ENCODE measurements at regions not wholly inside any gene's neighbourhood (a gene's known extent, or its start where the extent isn't known, plus 50 kb on each side); places are given as distances from the start of the nearest gene placed in this dataset.

- Histone ChIP-seq H3K36me3 (no peaks in the 10 kb centered on the region), H3K4me1 (no peaks in the 10 kb centered on the region), H3K27ac (no peak overlapping the region), H3K4me3 (no peak overlapping the region), H3K27me3 (peaks cover 6% of the 10 kb centered on the region), H3K9me3 (no peaks in the 10 kb centered on the region)
- no peak for DNase-seq
- intact Hi-C loops (cut with DNase I) = no loop called here
- no peak for TF ChIP-seq CTCF (IDR thresholded peaks at IDR 0.05)
- ATAC-seq = no peak
These were observed 539.1 kb downstream of the PLCL1 start for GRCh38 chr2:198343471-198343870.

GRCh38 chr2:198340846-198341245 is 536.5 kb downstream of the PLCL1 start:
- H3K36me3 ChIP-seq = no peaks in the 10 kb centered on the region
- H3K27ac ChIP-seq = no peak overlapping the region
- H3K27me3 ChIP-seq = peaks cover 16% of the 10 kb centered on the region
- intact Hi-C loops (cut with DNase I) = no loop called here
- no peaks in the 10 kb centered on the region for H3K9me3 ChIP-seq
- TF ChIP-seq CTCF (IDR thresholded peaks at IDR 0.05) = no peak
- no peaks in the 10 kb centered on the region for H3K4me1 ChIP-seq
- ATAC-seq = no peak
- DNase-seq = no peak
- H3K4me3 ChIP-seq = no peak overlapping the region

- TF ChIP-seq CTCF (IDR thresholded peaks at IDR 0.05) = no peak
- intact Hi-C loops (cut with DNase I) = no loop called here
- Histone ChIP-seq H3K27ac (no peak overlapping the region), H3K4me3 (no peak overlapping the region), H3K9me3 (no peaks in the 10 kb centered on the region), H3K36me3 (no peaks in the 10 kb centered on the region), H3K4me1 (no peaks in the 10 kb centered on the region), H3K27me3 (peaks cover 16% of the 10 kb centered on the region)
- no peak for ATAC-seq
- no peak for DNase-seq
These were observed 534.7 kb downstream of the PLCL1 start for GRCh38 chr2:198339116-198339515.

- no peaks in the 10 kb centered on the region for H3K4me1 ChIP-seq
- no peak for ATAC-seq
- peaks cover 16% of the 10 kb centered on the region for H3K27me3 ChIP-seq
- TF ChIP-seq CTCF (IDR thresholded peaks at IDR 0.05) = no peak
- H3K9me3 ChIP-seq = no peaks in the 10 kb centered on the region
- no peak for DNase-seq
- no peak overlapping the region for H3K27ac ChIP-seq
- intact Hi-C loops (cut with DNase I) = no loop called here
- H3K4me3 ChIP-seq = no peak overlapping the region
- no peaks in the 10 kb centered on the region for H3K36me3 ChIP-seq
These were observed 533.0 kb downstream of the PLCL1 start for GRCh38 chr2:198337368-198337767.

GRCh38 chr2:198328454-198328853 is 524.1 kb downstream of the PLCL1 start:
- DNase-seq (no peak), ATAC-seq (no peak)
- no peaks in the 10 kb centered on the region for H3K36me3 ChIP-seq
- no peaks in the 10 kb centered on the region for H3K9me3 ChIP-seq
- H3K4me1 ChIP-seq = no peaks in the 10 kb centered on the region
- no peak overlapping the region for H3K4me3 ChIP-seq
- H3K27me3 ChIP-seq = no peaks in the 10 kb centered on the region
- TF ChIP-seq CTCF (IDR thresholded peaks at IDR 0.05) = no peak
- intact Hi-C loops (cut with DNase I) = no loop called here
- no peak overlapping the region for H3K27ac ChIP-seq

- no peak for ATAC-seq
These were observed 523.1 kb downstream of the PLCL1 start for GRCh38 chr2:198327526-198327925.

More at GRCh38 chr2:198327526-198327925, 523.1 kb downstream of the PLCL1 start:
- Histone ChIP-seq H3K4me3 (no peak overlapping the region), H3K4me1 (no peaks in the 10 kb centered on the region), H3K27me3 (no peaks in the 10 kb centered on the region), H3K36me3 (no peaks in the 10 kb centered on the region), H3K27ac (no peak overlapping the region), H3K9me3 (no peaks in the 10 kb centered on the region)
- no peak for DNase-seq
- intact Hi-C loops (cut with DNase I) = no loop called here
- TF ChIP-seq CTCF (IDR thresholded peaks at IDR 0.05) = no peak
